ENCODE measurements at regions not wholly inside any gene's neighbourhood (a gene's known extent, or its start where the extent isn't known, plus 50 kb on each side); places are given as distances from the start of the nearest gene placed in this dataset.

DNA sequence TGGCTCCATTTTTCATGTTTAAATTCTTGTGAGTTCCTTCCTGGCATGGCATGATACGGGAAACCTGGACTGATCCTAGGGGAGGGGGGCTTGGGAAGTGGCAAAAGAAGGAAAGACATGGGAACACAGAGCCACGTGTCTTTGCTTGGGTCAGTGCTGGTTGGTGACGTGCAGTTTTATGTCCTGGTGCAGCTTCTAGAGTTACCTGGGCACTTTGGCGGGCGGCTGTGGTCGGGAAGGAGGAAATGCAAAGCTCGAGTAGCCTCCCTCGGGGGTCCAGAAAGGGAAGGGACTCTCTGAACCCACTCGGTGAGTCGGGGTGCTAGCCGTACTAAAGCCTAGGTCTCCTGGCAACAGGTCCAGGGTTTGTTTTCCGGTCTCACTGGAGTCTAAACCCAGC, 94.6 kb downstream of the APOB start:
- TF ChIP-seq ZNF274 (IDR thresholded peaks at IDR 0.05; ENCODE audit: low read depth, low read length) (no peak), YY1 (IDR thresholded peaks at IDR 0.05; ENCODE audit: insufficient read depth, insufficient read length) (no peak)
